Lower leg skin (tissue), 4 donors: ENCODE measurements at regions not wholly inside any gene's neighbourhood (a gene's known extent, or its start where the extent isn't known, plus 50 kb on each side); places are given as distances from the start of the nearest gene placed in this dataset.

Experiments used
- DNase-seq, 2 donors: peaks; one replicate each; pipeline ENCODE4 v3.0.0-alpha.2; 2019; ENCODE audit warnings: low spot score in 2 of 2
- H3K4me3 ChIP-seq: fragments of 200-600 bp; sonication (generic); 2 replicates; pipeline ENCODE4 v1.5.1; 2017; ENCODE audit warnings: mild to moderate bottlenecking, low read depth; ENCODE audit not compliant: poor library complexity, severe bottlenecking
- POLR2A ChIP-seq, 2 donors: fragments of 450-650 bp; IDR thresholded peaks; one replicate each; pipeline ENCODE4 v1.6.1; 2016 to 2017; ENCODE audit warnings: antibody characterized with exemption in 2 of 2, mild to moderate bottlenecking in 1 of 2, moderate library complexity in 1 of 2
- WGBS, 2 donors: methylation state at CpG; one replicate each; pipeline ENCODE4 v1.1.5; 2018; 5-methylcytosine and 5-hydroxymethylcytosine counted together
- intact Hi-C: fragments of 100-400 bp; cut with DNase I; formaldehyde crosslinking; loops from one replicate; pipeline ENCODE4 v1.15.0; 2023; ENCODE audit warnings: low total_unique reads
- TF ChIP-seq, protein P1 (sequence below), 3 donors: fragments of 450-650 bp; IDR thresholded peaks; one replicate each; pipeline ENCODE4 v1.5.1; 2016; ENCODE audit warnings: antibody characterized with exemption in 3 of 3, mild to moderate bottlenecking in 3 of 3, moderate library complexity in 2 of 3

DNA sequence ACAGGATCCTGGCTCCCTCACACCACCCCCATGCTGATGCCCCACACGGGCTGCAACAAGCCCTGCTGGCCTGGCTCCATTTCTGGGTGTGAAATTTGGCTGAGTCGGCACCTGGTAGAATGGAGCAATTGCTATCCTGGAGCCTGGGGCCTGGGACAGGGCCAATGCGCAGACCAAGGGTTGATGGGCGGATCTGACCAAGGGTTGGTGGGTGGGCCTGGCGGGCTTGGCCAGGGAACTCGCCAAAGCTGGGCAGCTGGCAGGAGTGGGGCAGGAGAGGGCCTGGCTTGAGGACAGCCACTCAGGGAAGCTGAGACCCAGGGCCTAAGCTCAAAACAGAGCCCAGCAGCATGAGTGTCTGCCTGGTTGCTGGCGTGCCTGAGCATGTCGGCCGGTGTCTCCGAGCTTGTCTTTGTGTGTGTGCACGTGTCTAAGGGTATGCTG lies 70.9 kb upstream of the POU3F1 start:
- WGBS, 2 donors = 59 to 78% methylated on average over 8 to 11 of the region's 11 CpGs
- intact Hi-C loops = no loop called here
- no peak overlapping the region for H3K4me3 ChIP-seq
- no peak for TF ChIP-seq POLR2A (IDR thresholded peaks at IDR 0.05)
- TF ChIP-seq, protein P1, sequence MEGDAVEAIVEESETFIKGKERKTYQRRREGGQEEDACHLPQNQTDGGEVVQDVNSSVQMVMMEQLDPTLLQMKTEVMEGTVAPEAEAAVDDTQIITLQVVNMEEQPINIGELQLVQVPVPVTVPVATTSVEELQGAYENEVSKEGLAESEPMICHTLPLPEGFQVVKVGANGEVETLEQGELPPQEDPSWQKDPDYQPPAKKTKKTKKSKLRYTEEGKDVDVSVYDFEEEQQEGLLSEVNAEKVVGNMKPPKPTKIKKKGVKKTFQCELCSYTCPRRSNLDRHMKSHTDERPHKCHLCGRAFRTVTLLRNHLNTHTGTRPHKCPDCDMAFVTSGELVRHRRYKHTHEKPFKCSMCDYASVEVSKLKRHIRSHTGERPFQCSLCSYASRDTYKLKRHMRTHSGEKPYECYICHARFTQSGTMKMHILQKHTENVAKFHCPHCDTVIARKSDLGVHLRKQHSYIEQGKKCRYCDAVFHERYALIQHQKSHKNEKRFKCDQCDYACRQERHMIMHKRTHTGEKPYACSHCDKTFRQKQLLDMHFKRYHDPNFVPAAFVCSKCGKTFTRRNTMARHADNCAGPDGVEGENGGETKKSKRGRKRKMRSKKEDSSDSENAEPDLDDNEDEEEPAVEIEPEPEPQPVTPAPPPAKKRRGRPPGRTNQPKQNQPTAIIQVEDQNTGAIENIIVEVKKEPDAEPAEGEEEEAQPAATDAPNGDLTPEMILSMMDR (IDR thresholded peaks at IDR 0.05) = no peak
- DNase-seq = peak; percentile 74 to 89

DNA sequence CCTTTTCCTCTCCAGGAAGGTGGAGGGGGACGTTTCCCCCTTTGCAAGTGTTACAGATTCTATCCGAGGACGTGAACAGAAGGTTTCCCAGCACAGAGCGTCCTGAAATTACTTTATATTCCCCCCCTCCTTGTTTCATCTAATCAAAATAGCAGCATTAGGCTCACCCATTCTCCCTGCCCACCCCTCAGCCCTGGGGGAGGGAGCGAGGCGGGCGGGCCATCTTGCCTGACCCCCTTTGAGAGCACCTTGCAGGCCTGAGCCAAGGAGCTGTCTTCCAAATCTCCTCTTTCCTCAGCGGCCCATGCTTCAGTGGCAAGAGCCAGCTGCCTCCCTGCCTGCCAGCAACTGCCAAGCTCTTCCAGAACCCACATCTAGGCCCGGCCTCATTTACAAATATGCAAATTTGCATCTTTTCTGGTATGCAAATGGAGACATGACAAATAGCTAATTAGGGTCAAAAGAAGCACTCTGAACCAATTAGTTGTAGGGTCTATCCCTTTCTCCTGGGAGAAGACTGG lies 69.1 kb upstream of the POU3F1 start:
- intact Hi-C loops = no loop called here
- TF ChIP-seq POLR2A (IDR thresholded peaks at IDR 0.05) = no peak
- TF ChIP-seq, protein P1 (IDR thresholded peaks at IDR 0.05) = no peak
- no peak overlapping the region for H3K4me3 ChIP-seq
- 59 to 63% methylated on average over 9 of the region's 9 CpGs for WGBS, 2 donors
- DNase-seq = no peak

DNA sequence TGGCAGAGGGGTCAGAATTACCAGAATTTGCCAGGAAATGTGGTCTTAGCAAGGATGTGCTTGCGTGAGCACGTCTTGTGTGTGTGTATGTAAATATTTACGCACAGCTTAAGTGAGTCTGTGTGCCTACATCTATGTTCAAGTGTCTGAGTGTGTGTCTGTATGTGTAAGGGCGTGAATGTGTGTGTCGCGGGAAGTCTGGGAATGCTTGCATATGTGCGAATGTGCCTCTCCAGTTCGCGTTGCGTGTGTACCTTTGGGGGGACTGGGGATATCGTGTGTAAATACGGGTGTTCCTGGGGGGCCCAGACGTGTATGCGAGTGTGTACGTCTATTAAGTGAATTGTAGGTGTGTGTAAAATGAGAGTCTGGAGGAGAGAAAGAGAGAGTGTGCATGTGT lies 68.6 kb upstream of the POU3F1 start:
- no peak overlapping the region for H3K4me3 ChIP-seq
- WGBS, 2 donors = 92% methylated on average over 15 of the region's 15 CpGs
- intact Hi-C loops = no loop called here
- TF ChIP-seq, protein P1 (IDR thresholded peaks at IDR 0.05) = no peak
- no peak for TF ChIP-seq POLR2A (IDR thresholded peaks at IDR 0.05)
- DNase-seq = no peak

DNA sequence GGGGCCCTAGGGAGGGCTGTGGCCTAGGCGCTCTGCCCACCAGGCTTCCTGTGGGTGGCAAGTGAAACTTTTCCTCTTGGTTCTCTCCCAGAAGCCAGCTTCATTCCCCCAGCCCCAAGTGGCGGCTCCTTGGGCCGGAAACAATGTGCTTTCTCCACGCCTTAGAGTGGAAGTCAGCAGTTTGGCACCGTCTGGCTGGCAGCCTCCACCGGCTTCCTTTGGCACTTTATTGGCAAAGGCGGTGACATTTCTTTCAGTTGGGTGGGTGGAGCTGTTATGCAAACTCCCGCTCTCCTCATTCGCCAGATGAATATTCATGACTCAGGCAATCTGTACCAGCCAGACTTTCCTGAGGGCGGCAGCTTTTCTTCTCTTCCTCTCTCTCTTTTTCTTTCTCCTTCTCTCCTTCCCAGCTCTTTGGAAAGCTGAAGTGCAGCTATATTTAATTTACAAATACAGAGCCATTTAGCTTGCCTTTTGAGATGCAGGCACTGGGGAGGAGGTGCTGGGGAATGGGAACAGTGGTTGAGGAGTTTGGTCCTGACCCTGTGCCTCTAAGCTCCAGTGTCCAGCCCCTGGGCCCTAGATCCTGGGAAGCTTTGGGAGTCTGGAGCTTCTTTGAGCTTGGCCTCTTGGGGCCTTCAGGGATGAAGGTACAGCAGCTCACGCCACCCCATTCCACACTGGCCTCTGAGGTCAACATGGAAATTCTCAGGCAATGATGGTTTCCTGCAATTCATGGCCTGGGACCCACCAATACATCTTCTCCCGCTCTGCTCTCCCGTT lies 67.8 kb upstream of the POU3F1 start:
- TF ChIP-seq POLR2A (IDR thresholded peaks at IDR 0.05) = no peak
- TF ChIP-seq, protein P1 (IDR thresholded peaks at IDR 0.05) = no peak

DNA sequence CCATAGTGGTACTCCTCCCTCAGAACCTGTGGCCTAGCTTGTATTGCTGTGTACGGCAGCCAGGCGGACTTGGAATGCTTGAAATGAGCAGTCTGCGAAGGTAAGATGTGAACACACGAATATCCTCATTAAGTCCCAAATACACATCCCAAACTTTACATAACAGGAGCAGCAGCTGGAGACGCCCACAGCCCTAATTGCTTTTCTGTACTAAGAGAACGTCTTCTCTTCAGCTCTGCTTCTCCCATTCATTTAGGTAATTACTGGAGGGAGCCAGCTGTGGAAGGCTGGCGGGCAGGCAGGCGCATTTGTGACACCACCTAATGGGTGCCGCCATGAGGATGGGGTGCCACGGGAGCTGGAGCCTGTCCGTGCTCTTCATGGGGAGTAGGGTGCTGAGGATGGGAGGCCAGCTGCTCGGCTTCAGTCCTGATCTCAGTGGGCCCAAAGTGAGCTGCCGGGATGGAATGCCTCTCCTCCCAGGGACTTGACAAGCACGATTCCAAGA lies 66.6 kb upstream of the POU3F1 start:
- 69 to 70% methylated on average over 14 of the region's 14 CpGs for whole genome bisulfite sequencing, 2 donors
- intact Hi-C loops = no loop called here
- H3K4me3 ChIP-seq = no peak overlapping the region
- DNase-seq = peak in 1 of 2 donors; percentile 82
- no peak for TF ChIP-seq POLR2A (IDR thresholded peaks at IDR 0.05)
- TF ChIP-seq, protein P1 (IDR thresholded peaks at IDR 0.05) = no peak

More for the DNA sequence above, 67.8 kb upstream of the POU3F1 start:
- no peak overlapping the region for H3K4me3 ChIP-seq
- intact Hi-C loops = no loop called here
- WGBS, 2 donors = 23 to 27% methylated on average over 12 to 13 of the region's 13 CpGs
- DNase-seq = peak; percentile 61 to 89
